ENCODE measurements at regions not wholly inside any gene's neighbourhood (a gene's known extent, or its start where the extent isn't known, plus 50 kb on each side); places are given as distances from the start of the nearest gene placed in this dataset.

DNA sequence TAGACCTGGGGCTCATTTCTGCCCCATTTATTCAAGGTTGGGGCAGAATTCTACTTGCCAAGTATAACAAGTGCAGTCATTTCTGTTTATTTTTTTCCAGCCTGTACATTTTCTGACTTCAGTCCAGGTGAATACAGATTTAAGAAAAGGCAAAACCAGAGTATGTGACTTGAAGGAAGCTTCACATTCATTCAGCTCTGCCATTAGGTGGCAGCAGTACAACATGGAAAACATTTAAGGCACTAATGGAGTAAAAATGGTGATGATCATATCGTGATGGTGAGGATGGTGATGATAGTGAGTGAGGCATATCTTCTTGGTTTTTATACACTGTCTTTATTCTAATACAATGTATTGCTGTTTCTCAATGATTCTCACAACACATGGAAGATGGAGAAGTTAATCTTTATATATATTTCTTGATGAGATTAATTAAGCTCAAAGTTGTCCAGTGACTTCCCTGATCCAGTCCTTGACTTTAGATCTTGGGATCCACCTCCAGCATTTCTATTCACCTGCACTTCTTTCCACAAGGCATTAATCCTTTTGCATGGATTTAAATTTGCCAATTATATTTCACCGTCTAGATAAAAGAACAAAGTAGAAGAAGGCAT lies 176.7 kb upstream of the SEL1L start:
- H3K79me2 ChIP-seq (ENCODE audit: insufficient read depth, low read length): no peaks in the 10 kb centered on the region
- no peak overlapping the region for H2AFZ ChIP-seq (ENCODE audit: low read length)
- H3K27me3 ChIP-seq (ENCODE audit: insufficient read depth, low read length): no peaks in the 10 kb centered on the region
- H3K9me3 ChIP-seq (ENCODE audit: low read length): no peaks in the 10 kb centered on the region
- no peak overlapping the region for H3K4me2 ChIP-seq (ENCODE audit: low read length)
- H3K9me2 ChIP-seq (ENCODE audit: low read depth, low read length): no peaks in the 10 kb centered on the region
- no peak overlapping the region for H3K27ac ChIP-seq (ENCODE audit: low read depth, low read length, poor library complexity, severe bottlenecking)
- no peaks in the 10 kb centered on the region for H3F3A ChIP-seq (ENCODE audit: insufficient read depth, low read length)
- no peaks in the 10 kb centered on the region for H4K20me1 ChIP-seq (ENCODE audit: insufficient read depth, low read length)
- H3K36me3 ChIP-seq (ENCODE audit: insufficient read depth, low read length): no peaks in the 10 kb centered on the region
- no peaks in the 10 kb centered on the region for H3K4me1 ChIP-seq (ENCODE audit: insufficient read depth, low read length, severe bottlenecking)
- no peak for TF ChIP-seq EZH2 (IDR thresholded peaks at IDR 0.05; ENCODE audit: borderline replicate concordance, low read length)
- TF ChIP-seq, protein P1, sequence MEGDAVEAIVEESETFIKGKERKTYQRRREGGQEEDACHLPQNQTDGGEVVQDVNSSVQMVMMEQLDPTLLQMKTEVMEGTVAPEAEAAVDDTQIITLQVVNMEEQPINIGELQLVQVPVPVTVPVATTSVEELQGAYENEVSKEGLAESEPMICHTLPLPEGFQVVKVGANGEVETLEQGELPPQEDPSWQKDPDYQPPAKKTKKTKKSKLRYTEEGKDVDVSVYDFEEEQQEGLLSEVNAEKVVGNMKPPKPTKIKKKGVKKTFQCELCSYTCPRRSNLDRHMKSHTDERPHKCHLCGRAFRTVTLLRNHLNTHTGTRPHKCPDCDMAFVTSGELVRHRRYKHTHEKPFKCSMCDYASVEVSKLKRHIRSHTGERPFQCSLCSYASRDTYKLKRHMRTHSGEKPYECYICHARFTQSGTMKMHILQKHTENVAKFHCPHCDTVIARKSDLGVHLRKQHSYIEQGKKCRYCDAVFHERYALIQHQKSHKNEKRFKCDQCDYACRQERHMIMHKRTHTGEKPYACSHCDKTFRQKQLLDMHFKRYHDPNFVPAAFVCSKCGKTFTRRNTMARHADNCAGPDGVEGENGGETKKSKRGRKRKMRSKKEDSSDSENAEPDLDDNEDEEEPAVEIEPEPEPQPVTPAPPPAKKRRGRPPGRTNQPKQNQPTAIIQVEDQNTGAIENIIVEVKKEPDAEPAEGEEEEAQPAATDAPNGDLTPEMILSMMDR (IDR thresholded peaks at IDR 0.05; ENCODE audit: low read length): peak; percentile 70
- no peak overlapping the region for H3K9ac ChIP-seq (ENCODE audit: low read length)
- H3K4me3 ChIP-seq (ENCODE audit: low read depth, low read length, poor library complexity, severe bottlenecking): no peak overlapping the region

DNA sequence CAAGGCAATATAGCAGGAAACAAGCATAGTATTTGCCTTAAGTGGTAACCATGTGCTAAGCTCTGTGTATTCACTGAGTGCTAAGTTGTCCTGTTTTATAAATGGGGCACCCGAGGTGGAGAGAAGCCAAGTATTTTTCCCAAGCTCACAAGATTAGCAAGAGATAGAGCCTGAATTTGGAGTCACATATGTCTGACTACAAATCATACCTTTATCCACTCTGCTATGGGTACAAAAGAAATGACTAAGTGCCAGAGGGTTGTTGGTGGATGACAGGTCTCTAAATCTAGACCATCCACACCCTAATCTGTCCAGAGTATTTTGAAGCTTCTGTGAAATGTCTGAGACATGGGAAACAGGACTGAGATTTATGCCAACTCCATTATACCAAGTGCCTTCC lies 182.1 kb upstream of the SEL1L start:
- Histone ChIP-seq H3K9me3 (ENCODE audit: low read length) (no peaks in the 10 kb centered on the region), H3K27me3 (ENCODE audit: insufficient read depth, low read length) (no peaks in the 10 kb centered on the region), H3K9me2 (ENCODE audit: low read depth, low read length) (no peaks in the 10 kb centered on the region), H3K79me2 (ENCODE audit: insufficient read depth, low read length) (no peaks in the 10 kb centered on the region), H3K4me3 (ENCODE audit: low read depth, low read length, poor library complexity, severe bottlenecking) (no peak overlapping the region), H3K27ac (ENCODE audit: low read depth, low read length, poor library complexity, severe bottlenecking) (no peak overlapping the region), H3F3A (ENCODE audit: insufficient read depth, low read length) (no peaks in the 10 kb centered on the region), H2AFZ (ENCODE audit: low read length) (no peak overlapping the region), H3K36me3 (ENCODE audit: insufficient read depth, low read length) (no peaks in the 10 kb centered on the region), H4K20me1 (ENCODE audit: insufficient read depth, low read length) (no peaks in the 10 kb centered on the region), H3K4me1 (ENCODE audit: insufficient read depth, low read length, severe bottlenecking) (no peaks in the 10 kb centered on the region), H3K9ac (ENCODE audit: low read length) (no peak overlapping the region), H3K4me2 (ENCODE audit: low read length) (no peak overlapping the region)
- TF ChIP-seq EZH2 (IDR thresholded peaks at IDR 0.05; ENCODE audit: borderline replicate concordance, low read length): no peak
- TF ChIP-seq, protein P1 (IDR thresholded peaks at IDR 0.05; ENCODE audit: low read length): no peak

DNA sequence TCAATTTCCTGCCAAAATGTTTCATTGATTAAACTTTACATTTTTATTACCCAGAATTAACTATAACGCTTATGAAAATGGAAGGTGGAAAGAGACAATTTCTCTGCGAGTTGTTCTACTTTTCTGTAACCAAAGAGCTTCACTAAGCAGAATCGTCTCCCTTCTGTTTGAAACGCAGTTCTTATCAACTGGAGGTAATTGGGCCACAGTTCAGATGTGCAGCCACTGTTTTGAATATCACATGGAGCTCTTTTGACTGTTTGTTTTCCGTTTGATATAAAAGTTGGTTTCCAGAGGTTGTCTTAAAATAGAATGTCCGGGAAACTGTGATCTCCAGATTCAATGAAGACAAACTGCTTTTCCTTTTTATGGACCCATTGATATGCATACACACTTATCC lies 183.3 kb upstream of the SEL1L start:
- Histone ChIP-seq H3K9me3 (ENCODE audit: low read length) (no peaks in the 10 kb centered on the region), H3K4me1 (ENCODE audit: insufficient read depth, low read length, severe bottlenecking) (no peaks in the 10 kb centered on the region), H3K9ac (ENCODE audit: low read length) (no peak overlapping the region), H3K4me2 (ENCODE audit: low read length) (no peak overlapping the region), H3K27ac (ENCODE audit: low read depth, low read length, poor library complexity, severe bottlenecking) (no peak overlapping the region), H3K79me2 (ENCODE audit: insufficient read depth, low read length) (no peaks in the 10 kb centered on the region), H3K4me3 (ENCODE audit: low read depth, low read length, poor library complexity, severe bottlenecking) (no peak overlapping the region), H3K9me2 (ENCODE audit: low read depth, low read length) (no peaks in the 10 kb centered on the region), H4K20me1 (ENCODE audit: insufficient read depth, low read length) (no peaks in the 10 kb centered on the region), H3K27me3 (ENCODE audit: insufficient read depth, low read length) (no peaks in the 10 kb centered on the region), H3F3A (ENCODE audit: insufficient read depth, low read length) (no peaks in the 10 kb centered on the region), H3K36me3 (ENCODE audit: insufficient read depth, low read length) (no peaks in the 10 kb centered on the region), H2AFZ (ENCODE audit: low read length) (no peak overlapping the region)
- TF ChIP-seq, protein P1 (IDR thresholded peaks at IDR 0.05; ENCODE audit: low read length): no peak
- TF ChIP-seq EZH2 (IDR thresholded peaks at IDR 0.05; ENCODE audit: borderline replicate concordance, low read length): no peak
